ENCODE measurements at regions not wholly inside any gene's neighbourhood (a gene's known extent, or its start where the extent isn't known, plus 50 kb on each side); places are given as distances from the start of the nearest gene placed in this dataset.
A peak's percentile ranks its signal among the peaks of the same experiment; 100 is the strongest.

GRCh38 chr2:14831458-14831857 is 198.9 kb downstream of the LRATD1 start:
- Histone ChIP-seq H3K36me3 (no peaks in the 10 kb centered on the region), H3K4me3 (no peak overlapping the region), H3K27ac (no peak overlapping the region), H3K9me3 (replicated peaks in 1 of 11) (peaks cover 0 to 5% (median 0%) of the 10 kb centered on the region in 11 experiments; a peak in 2 of 22 replicates), H3K9ac (no peak overlapping the region), H4K20me1 (no peaks in the 10 kb centered on the region), H3K27me3 (no peaks in the 10 kb centered on the region), H3K4me1 (peaks cover 0 to 6% (median 2%) of the 10 kb centered on the region in 10 experiments; a peak in 4 of 20 replicates), H3K4me2 (no peak overlapping the region)
- TF ChIP-seq Cebpa-rat (IDR thresholded peaks at IDR 0.05): no peak

- Histone ChIP-seq H3K27me3 (no peaks in the 10 kb centered on the region), H3K9ac (no peak overlapping the region), H3K4me2 (no peak overlapping the region), H3K9me3 (replicated peaks in 1 of 11) (peaks cover 0 to 4% (median 0%) of the 10 kb centered on the region in 11 experiments; a peak in 2 of 22 replicates), H3K36me3 (no peaks in the 10 kb centered on the region), H3K4me3 (no peak overlapping the region), H3K27ac (no peak overlapping the region), H3K4me1 (no peaks in the 10 kb centered on the region), H4K20me1 (no peaks in the 10 kb centered on the region)
- TF ChIP-seq Cebpa-rat (IDR thresholded peaks at IDR 0.05): no peak
These were observed 211.1 kb downstream of the LRATD1 start for GRCh38 chr2:14843507-14844204.

GRCh38 chr2:14855751-14856150 is 223.2 kb downstream of the LRATD1 start:
- Histone ChIP-seq H3K4me3 (no peak overlapping the region), H3K27me3 (no peaks in the 10 kb centered on the region), H3K4me1 (no peaks in the 10 kb centered on the region), H3K27ac (no peak overlapping the region), H3K9me3 (replicated peaks in 1 of 11) (peaks cover 0 to 15% (median 4%) of the 10 kb centered on the region in 11 experiments; a peak in 6 of 22 replicates), H4K20me1 (no peaks in the 10 kb centered on the region), H3K4me2 (no peak overlapping the region), H3K9ac (no peak overlapping the region), H3K36me3 (no peaks in the 10 kb centered on the region)
- TF ChIP-seq Cebpa-rat (IDR thresholded peaks at IDR 0.05): no peak

- peak overlapping the region in 2 of 11 experiments; percentile 5 to 8; a peak in 4 of 22 replicates for H3K4me2 ChIP-seq
- no peaks in the 10 kb centered on the region for H3K27me3 ChIP-seq
- H3K4me1 ChIP-seq: peaks cover 7 to 32% (median 15%) of the 10 kb centered on the region in 10 experiments; a peak in 15 of 20 replicates
- H3K4me3 ChIP-seq: no peak overlapping the region
- no peaks in the 10 kb centered on the region for H4K20me1 ChIP-seq
- TF ChIP-seq Cebpa-rat (IDR thresholded peaks at IDR 0.05): no peak
- peaks cover 4 to 21% (median 11%) of the 10 kb centered on the region in 11 experiments; a peak in 12 of 22 replicates for H3K9me3 ChIP-seq (replicated peaks in 1 of 11)
- no peaks in the 10 kb centered on the region for H3K36me3 ChIP-seq
- H3K27ac ChIP-seq: no peak overlapping the region
- H3K9ac ChIP-seq: no peak overlapping the region
These were observed 228.7 kb downstream of the LRATD1 start for GRCh38 chr2:14861181-14861580.

DNA sequence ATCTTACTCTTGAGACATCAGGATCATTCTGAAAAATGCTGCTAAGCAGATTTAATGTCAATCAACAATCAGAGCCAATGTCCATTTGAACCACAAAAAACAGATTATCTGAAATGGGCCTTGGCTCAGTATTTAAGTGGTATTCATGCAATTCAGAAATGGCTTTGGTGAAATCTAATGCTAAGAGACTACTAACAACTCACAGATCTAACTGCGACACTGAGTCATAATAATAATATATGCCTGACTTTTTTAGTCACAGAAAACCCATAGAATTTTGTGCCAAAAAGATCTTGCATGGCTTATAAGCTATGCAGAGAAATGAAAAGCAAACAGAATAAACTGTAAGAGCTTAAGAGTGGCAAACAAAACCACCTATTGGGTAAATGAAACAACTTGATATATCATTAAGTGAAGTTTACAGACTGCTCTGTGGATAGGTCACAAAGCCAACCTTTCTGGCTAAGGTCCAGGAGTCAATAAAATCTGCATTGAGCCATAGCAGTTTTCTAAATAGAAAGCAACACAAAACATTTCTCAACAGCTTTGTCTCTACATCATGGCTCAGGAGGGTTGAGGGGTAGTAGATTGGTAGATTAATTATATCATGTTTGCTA is 234.3 kb downstream of the LRATD1 start:
- Histone ChIP-seq H3K9ac (no peak overlapping the region), H3K27ac (no peak overlapping the region), H3K4me3 (no peak overlapping the region), H3K4me2 (no peak overlapping the region), H3K36me3 (no peaks in the 10 kb centered on the region), H3K27me3 (no peaks in the 10 kb centered on the region), H3K9me3 (replicated peaks in 1 of 11) (peaks cover 0 to 19% (median 9%) of the 10 kb centered on the region in 11 experiments; a peak in 9 of 22 replicates), H3K4me1 (peaks cover 7 to 25% (median 15%) of the 10 kb centered on the region in 10 experiments; a peak in 15 of 20 replicates), H4K20me1 (no peaks in the 10 kb centered on the region)
- TF ChIP-seq Cebpa-rat (IDR thresholded peaks at IDR 0.05): no peak

DNA sequence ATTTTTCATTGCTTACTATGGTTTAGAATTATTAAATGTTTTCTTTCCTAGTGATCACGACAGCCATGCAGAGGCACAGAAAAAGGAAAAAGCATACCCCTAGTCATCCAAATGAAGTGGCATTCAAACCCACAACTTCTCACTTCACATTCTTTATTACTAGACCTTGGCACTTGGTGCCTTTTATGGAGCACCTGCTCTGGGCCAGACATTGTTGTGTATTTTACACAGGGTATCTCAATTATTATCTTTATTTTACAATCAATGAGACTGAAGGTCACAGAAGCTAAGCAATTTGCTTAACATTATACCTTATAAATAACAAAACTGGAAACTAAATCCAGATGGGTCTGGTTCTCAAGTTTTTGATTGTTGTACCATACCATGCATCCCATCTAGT is 235.3 kb downstream of the LRATD1 start:
- no peaks in the 10 kb centered on the region for H4K20me1 ChIP-seq
- no peak overlapping the region for H3K4me3 ChIP-seq
- H3K4me2 ChIP-seq: no peak overlapping the region
- H3K36me3 ChIP-seq: no peaks in the 10 kb centered on the region
- no peak for TF ChIP-seq Cebpa-rat (IDR thresholded peaks at IDR 0.05)
- H3K9me3 ChIP-seq (replicated peaks in 1 of 11): peaks cover 0 to 26% (median 14%) of the 10 kb centered on the region in 11 experiments; a peak in 17 of 22 replicates
- H3K9ac ChIP-seq: no peak overlapping the region
- peaks cover 7 to 21% (median 12%) of the 10 kb centered on the region in 10 experiments; a peak in 15 of 20 replicates for H3K4me1 ChIP-seq
- no peaks in the 10 kb centered on the region for H3K27me3 ChIP-seq
- no peak overlapping the region for H3K27ac ChIP-seq

GRCh38 chr2:14872779-14873325 is 240.3 kb downstream of the LRATD1 start:
- no peak overlapping the region for H3K9ac ChIP-seq
- H3K9me3 ChIP-seq (replicated peaks in 1 of 11): peaks cover 0 to 21% (median 9%) of the 10 kb centered on the region in 11 experiments; a peak in 15 of 22 replicates
- H3K4me1 ChIP-seq: no peaks in the 10 kb centered on the region
- H3K36me3 ChIP-seq: no peaks in the 10 kb centered on the region
- TF ChIP-seq Cebpa-rat (IDR thresholded peaks at IDR 0.05): no peak
- H3K27me3 ChIP-seq: no peaks in the 10 kb centered on the region
- H3K4me3 ChIP-seq: no peak overlapping the region
- no peaks in the 10 kb centered on the region for H4K20me1 ChIP-seq
- H3K4me2 ChIP-seq: no peak overlapping the region
- H3K27ac ChIP-seq: no peak overlapping the region

- H3K27me3 ChIP-seq: no peaks in the 10 kb centered on the region
- no peak overlapping the region for H3K27ac ChIP-seq
- no peak overlapping the region for H3K9ac ChIP-seq
- H4K20me1 ChIP-seq: no peaks in the 10 kb centered on the region
- H3K9me3 ChIP-seq (replicated peaks in 1 of 11): no peaks in the 10 kb centered on the region
- no peak for TF ChIP-seq Cebpa-rat (IDR thresholded peaks at IDR 0.05)
- no peak overlapping the region for H3K4me3 ChIP-seq
- H3K4me1 ChIP-seq: no peaks in the 10 kb centered on the region
- H3K4me2 ChIP-seq: no peak overlapping the region
- no peaks in the 10 kb centered on the region for H3K36me3 ChIP-seq
These were observed 249.3 kb downstream of the LRATD1 start for GRCh38 chr2:14881651-14882327.

- H3K9me3 ChIP-seq (replicated peaks in 1 of 11): no peaks in the 10 kb centered on the region
- TF ChIP-seq Cebpa-rat (IDR thresholded peaks at IDR 0.05): no peak
- H4K20me1 ChIP-seq: no peaks in the 10 kb centered on the region
- H3K9ac ChIP-seq: no peak overlapping the region
- no peak overlapping the region for H3K4me3 ChIP-seq
- no peaks in the 10 kb centered on the region for H3K4me1 ChIP-seq
- H3K27ac ChIP-seq: no peak overlapping the region
- no peaks in the 10 kb centered on the region for H3K27me3 ChIP-seq
- H3K4me2 ChIP-seq: no peak overlapping the region
- no peaks in the 10 kb centered on the region for H3K36me3 ChIP-seq
These were observed 252.1 kb downstream of the LRATD1 start for GRCh38 chr2:14884651-14885050.
